ENCODE measurements at regions not wholly inside any gene's neighbourhood (a gene's known extent, or its start where the extent isn't known, plus 50 kb on each side); places are given as distances from the start of the nearest gene placed in this dataset.

DNA sequence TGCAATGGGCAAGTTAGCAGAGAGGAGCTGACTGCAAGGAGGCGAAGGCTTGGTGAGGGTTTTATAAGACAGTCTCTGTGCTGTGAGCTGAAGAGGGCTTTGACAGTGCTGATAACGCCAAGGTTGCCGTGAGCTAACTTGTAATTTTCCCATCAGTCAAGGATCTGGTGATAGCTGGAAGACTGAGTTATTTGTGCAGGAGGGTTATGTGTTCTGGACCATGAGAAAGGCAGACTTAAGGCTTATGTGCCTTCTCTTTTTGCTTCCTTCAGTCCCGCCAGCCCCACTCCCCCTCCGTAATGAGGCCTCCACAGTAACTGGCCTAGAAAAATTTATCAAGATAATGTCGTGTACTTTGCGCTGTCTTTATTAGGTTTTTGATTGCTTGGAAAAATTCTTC is 94.6 kb downstream of the RTP5 start:
- TF ChIP-seq, protein P1, sequence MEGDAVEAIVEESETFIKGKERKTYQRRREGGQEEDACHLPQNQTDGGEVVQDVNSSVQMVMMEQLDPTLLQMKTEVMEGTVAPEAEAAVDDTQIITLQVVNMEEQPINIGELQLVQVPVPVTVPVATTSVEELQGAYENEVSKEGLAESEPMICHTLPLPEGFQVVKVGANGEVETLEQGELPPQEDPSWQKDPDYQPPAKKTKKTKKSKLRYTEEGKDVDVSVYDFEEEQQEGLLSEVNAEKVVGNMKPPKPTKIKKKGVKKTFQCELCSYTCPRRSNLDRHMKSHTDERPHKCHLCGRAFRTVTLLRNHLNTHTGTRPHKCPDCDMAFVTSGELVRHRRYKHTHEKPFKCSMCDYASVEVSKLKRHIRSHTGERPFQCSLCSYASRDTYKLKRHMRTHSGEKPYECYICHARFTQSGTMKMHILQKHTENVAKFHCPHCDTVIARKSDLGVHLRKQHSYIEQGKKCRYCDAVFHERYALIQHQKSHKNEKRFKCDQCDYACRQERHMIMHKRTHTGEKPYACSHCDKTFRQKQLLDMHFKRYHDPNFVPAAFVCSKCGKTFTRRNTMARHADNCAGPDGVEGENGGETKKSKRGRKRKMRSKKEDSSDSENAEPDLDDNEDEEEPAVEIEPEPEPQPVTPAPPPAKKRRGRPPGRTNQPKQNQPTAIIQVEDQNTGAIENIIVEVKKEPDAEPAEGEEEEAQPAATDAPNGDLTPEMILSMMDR (IDR thresholded peaks at IDR 0.05; ENCODE audit: control extremely low read depth in 1 of 3, insufficient read depth in 1 of 3, low read depth in 1 of 3, low read length in 3 of 3): no peak
- TF ChIP-seq POLR2AphosphoS5 (IDR thresholded peaks at IDR 0.05; ENCODE audit: low read depth, low read length) (no peak), EZH2 (IDR thresholded peaks at IDR 0.05; ENCODE audit: low read depth, low read length, severe bottlenecking) (no peak), SP1 (IDR thresholded peaks at IDR 0.05; ENCODE audit: low read depth, low read length) (no peak), MAFK (IDR thresholded peaks at IDR 0.05; ENCODE audit: low read depth, low read length) (no peak), TAF1 (IDR thresholded peaks at IDR 0.05; ENCODE audit: low read depth, low read length) (no peak), EP300 (IDR thresholded peaks at IDR 0.05; ENCODE audit: borderline replicate concordance in 1 of 2, low read depth in 2 of 2, low read length in 2 of 2) (no peak), SRF (IDR thresholded peaks at IDR 0.05; ENCODE audit: low read depth, low read length) (no peak), SIX5 (IDR thresholded peaks at IDR 0.05; ENCODE audit: low read depth, low read length) (no peak), HDAC6 (IDR thresholded peaks at IDR 0.05; ENCODE audit: low read depth, low read length) (no peak)

Measured in H1 (cell line).